DOHH2 (cell line): ENCODE measurements at regions not wholly inside any gene's neighbourhood (a gene's known extent, or its start where the extent isn't known, plus 50 kb on each side); places are given as distances from the start of the nearest gene placed in this dataset.

ENCODE experiments used
- H3F3A ChIP-seq: fragments of 200-600 bp; sonication (generic), shearing (Covaris generic); 2 replicates; pipeline ENCODE4 v1.6.0; 2016; ENCODE audit warnings: antibody characterized with exemption, mild to moderate bottlenecking; ENCODE audit not compliant: control insufficient read depth, insufficient read depth
- H3K27ac ChIP-seq: fragments of 200-600 bp; sonication (generic); 2 replicates; pipeline ENCODE4 v1.5.1; 2014; ENCODE audit warnings: low read depth, mild to moderate bottlenecking, low read length, moderate library complexity
- H3K27me3 ChIP-seq: fragments of 200-600 bp; sonication (generic); 2 replicates; pipeline ENCODE4 v1.6.1; 2014; ENCODE audit warnings: mild to moderate bottlenecking, low read length, mixed read lengths; ENCODE audit not compliant: control insufficient read depth
- H3K36me3 ChIP-seq: fragments of 200-600 bp; sonication (generic); 2 replicates; pipeline ENCODE4 v1.6.1; 2014; ENCODE audit warnings: mild to moderate bottlenecking, low read length, moderate library complexity, mixed read lengths; ENCODE audit not compliant: control insufficient read depth
- H3K4me1 ChIP-seq: fragments of 200-600 bp; sonication (generic); 2 replicates; pipeline ENCODE4 v1.6.1; 2014; ENCODE audit warnings: mild to moderate bottlenecking, low read length, mixed read lengths; ENCODE audit not compliant: control insufficient read depth
- H3K4me2 ChIP-seq: fragments of 200-600 bp; sonication (generic); 2 replicates; pipeline ENCODE4 v1.6.0; 2014; ENCODE audit warnings: mild to moderate bottlenecking, low read length, moderate library complexity
- H3K4me3 ChIP-seq: fragments of 200-600 bp; sonication (generic); 2 replicates; pipeline ENCODE4 v1.5.1; 2014; ENCODE audit warnings: mild to moderate bottlenecking, low read length, mixed read lengths
- H3K79me2 ChIP-seq: fragments of 200-600 bp; sonication (generic); 2 replicates; pipeline ENCODE4 v1.6.1; 2014; ENCODE audit warnings: mild to moderate bottlenecking, low read length, mixed read lengths; ENCODE audit not compliant: control insufficient read depth
- H3K9me2 ChIP-seq: fragments of 200-600 bp; sonication (generic); replicated peaks from 2 replicates; pipeline ENCODE4 v1.6.1; 2014; ENCODE audit warnings: mild to moderate bottlenecking, low read length, mixed read lengths; ENCODE audit not compliant: control insufficient read depth
- H3K9me3 ChIP-seq: fragments of 200-600 bp; sonication (generic); 2 replicates; pipeline ENCODE4 v1.6.1; 2014; ENCODE audit warnings: antibody characterized with exemption, low read length, mixed read lengths; ENCODE audit not compliant: control insufficient read depth, insufficient read depth
- H4K20me1 ChIP-seq: fragments of 200-600 bp; sonication (generic); 2 replicates; pipeline ENCODE4 v1.6.0; 2014; ENCODE audit warnings: low read depth, mild to moderate bottlenecking, antibody characterized with exemption, low read length, moderate library complexity; ENCODE audit not compliant: control insufficient read depth, insufficient read depth
- EZH2phosphoT487 ChIP-seq: fragments of 200-600 bp; sonication (generic); IDR thresholded peaks from 2 replicates; pipeline ENCODE4 v1.6.1; 2017; ENCODE audit warnings: borderline replicate concordance, mild to moderate bottlenecking, antibody characterized with exemption, low read length, moderate library complexity, mixed read lengths
- TF ChIP-seq, protein P1 (sequence below): fragments of 200-600 bp; sonication (generic); IDR thresholded peaks from one replicate; pipeline ENCODE4 v1.5.1; 2014; ENCODE audit warnings: antibody characterized with exemption, mild to moderate bottlenecking, low read depth, low read length; ENCODE audit not compliant: poor library complexity, severe bottlenecking

- no peaks in the 10 kb centered on the region for H3K9me2 ChIP-seq
- no peaks in the 10 kb centered on the region for H4K20me1 ChIP-seq
- H3K4me3 ChIP-seq = no peak overlapping the region
- H3K27me3 ChIP-seq = no peaks in the 10 kb centered on the region
- H3F3A ChIP-seq = no peaks in the 10 kb centered on the region
- no peaks in the 10 kb centered on the region for H3K79me2 ChIP-seq
- TF ChIP-seq EZH2phosphoT487 = no peak
- TF ChIP-seq, protein P1, sequence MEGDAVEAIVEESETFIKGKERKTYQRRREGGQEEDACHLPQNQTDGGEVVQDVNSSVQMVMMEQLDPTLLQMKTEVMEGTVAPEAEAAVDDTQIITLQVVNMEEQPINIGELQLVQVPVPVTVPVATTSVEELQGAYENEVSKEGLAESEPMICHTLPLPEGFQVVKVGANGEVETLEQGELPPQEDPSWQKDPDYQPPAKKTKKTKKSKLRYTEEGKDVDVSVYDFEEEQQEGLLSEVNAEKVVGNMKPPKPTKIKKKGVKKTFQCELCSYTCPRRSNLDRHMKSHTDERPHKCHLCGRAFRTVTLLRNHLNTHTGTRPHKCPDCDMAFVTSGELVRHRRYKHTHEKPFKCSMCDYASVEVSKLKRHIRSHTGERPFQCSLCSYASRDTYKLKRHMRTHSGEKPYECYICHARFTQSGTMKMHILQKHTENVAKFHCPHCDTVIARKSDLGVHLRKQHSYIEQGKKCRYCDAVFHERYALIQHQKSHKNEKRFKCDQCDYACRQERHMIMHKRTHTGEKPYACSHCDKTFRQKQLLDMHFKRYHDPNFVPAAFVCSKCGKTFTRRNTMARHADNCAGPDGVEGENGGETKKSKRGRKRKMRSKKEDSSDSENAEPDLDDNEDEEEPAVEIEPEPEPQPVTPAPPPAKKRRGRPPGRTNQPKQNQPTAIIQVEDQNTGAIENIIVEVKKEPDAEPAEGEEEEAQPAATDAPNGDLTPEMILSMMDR = no peak
- no peaks in the 10 kb centered on the region for H3K4me1 ChIP-seq
- H3K27ac ChIP-seq = no peak overlapping the region
- H3K4me2 ChIP-seq = no peak overlapping the region
- no peaks in the 10 kb centered on the region for H3K9me3 ChIP-seq
- H3K36me3 ChIP-seq = no peaks in the 10 kb centered on the region
These were observed 108.1 kb downstream of the GNAT3 start for GRCh38 chr7:80403686-80404241.

GRCh38 chr7:80401708-80402107 lies 110.2 kb downstream of the GNAT3 start:
- H3K79me2 ChIP-seq = no peaks in the 10 kb centered on the region
- no peak for TF ChIP-seq EZH2phosphoT487
- TF ChIP-seq, protein P1 = no peak
- H3K9me2 ChIP-seq = no peaks in the 10 kb centered on the region
- no peaks in the 10 kb centered on the region for H4K20me1 ChIP-seq
- no peaks in the 10 kb centered on the region for H3K36me3 ChIP-seq
- no peak overlapping the region for H3K4me3 ChIP-seq
- H3K9me3 ChIP-seq = no peaks in the 10 kb centered on the region
- no peak overlapping the region for H3K4me2 ChIP-seq
- no peaks in the 10 kb centered on the region for H3F3A ChIP-seq
- no peaks in the 10 kb centered on the region for H3K4me1 ChIP-seq
- H3K27me3 ChIP-seq = no peaks in the 10 kb centered on the region
- no peak overlapping the region for H3K27ac ChIP-seq

DNA sequence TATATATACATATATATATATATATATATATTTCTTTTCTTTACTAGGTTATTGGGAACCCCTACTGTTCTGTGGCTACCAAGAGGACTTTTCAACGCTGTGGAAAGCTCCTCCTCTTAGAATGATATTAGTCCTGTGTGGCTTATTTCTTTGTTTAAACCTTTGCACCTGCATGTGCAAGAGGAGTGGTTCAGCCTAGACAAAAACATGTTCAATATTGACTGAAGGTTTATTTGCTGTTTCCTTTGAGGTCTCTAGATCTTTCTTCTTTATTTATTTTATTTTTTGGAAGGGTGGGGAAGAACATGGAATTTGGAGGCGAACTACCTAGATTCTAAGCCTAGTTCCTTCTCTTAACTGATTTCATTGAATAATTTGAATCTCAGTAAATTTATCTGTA lies 118.1 kb downstream of the GNAT3 start:
- H3K27me3 ChIP-seq = no peaks in the 10 kb centered on the region
- H3K4me1 ChIP-seq = no peaks in the 10 kb centered on the region
- no peak overlapping the region for H3K4me2 ChIP-seq
- H3K4me3 ChIP-seq = no peak overlapping the region
- no peaks in the 10 kb centered on the region for H3K79me2 ChIP-seq
- no peak overlapping the region for H3K27ac ChIP-seq
- no peaks in the 10 kb centered on the region for H4K20me1 ChIP-seq
- H3K36me3 ChIP-seq = no peaks in the 10 kb centered on the region
- TF ChIP-seq, protein P1 = no peak
- TF ChIP-seq EZH2phosphoT487 = no peak
- no peaks in the 10 kb centered on the region for H3K9me2 ChIP-seq
- no peaks in the 10 kb centered on the region for H3K9me3 ChIP-seq
- H3F3A ChIP-seq = no peaks in the 10 kb centered on the region
